ENCODE measurements at regions not wholly inside any gene's neighbourhood (a gene's known extent, or its start where the extent isn't known, plus 50 kb on each side); places are given as distances from the start of the nearest gene placed in this dataset.

- intact Hi-C loops (cut with micrococcal nuclease), result no loop called here
- ATAC-seq (no peak), FAIRE-seq (no peak), DNase-seq (ENCODE audit: extremely low read depth in 1 of 4, low spot score in 3 of 4) (no peak)
- POLR2A ChIA-PET, result no interaction called here
- Histone ChIP-seq H3K4me1 (replicated peaks in 1 of 2; ENCODE audit: control insufficient read depth in 2 of 2, insufficient read depth in 2 of 2, low read length in 2 of 2) (no peaks in the 10 kb centered on the region), H3K27ac (ENCODE audit: extremely low read depth, low read depth, low read length) (no peak overlapping the region), H4K20me1 (replicated peaks; ENCODE audit: control insufficient read depth, insufficient read depth, low read length) (no peaks in the 10 kb centered on the region), H3K9me3 (replicated peaks; ENCODE audit: control insufficient read depth, insufficient read depth, low read depth, low read length) (no peaks in the 10 kb centered on the region), H3K9ac (ENCODE audit: insufficient read depth in 1 of 2, low read depth in 2 of 2, low read length in 2 of 2) (no peak overlapping the region), H3K9me1 (ENCODE audit: control insufficient read depth, insufficient read depth, low read length) (no peaks in the 10 kb centered on the region), H3K4me2 (ENCODE audit: insufficient read depth, low read length) (no peak overlapping the region), H3K27me3 (ENCODE audit: control insufficient read depth in 2 of 2, insufficient read depth in 2 of 2, low read length in 2 of 2) (no peaks in the 10 kb centered on the region), H3K79me2 (ENCODE audit: control insufficient read depth, insufficient read depth, low read length) (no peaks in the 10 kb centered on the region), H3K4me3 (no peak overlapping the region), H2AFZ (ENCODE audit: low read depth, low read length) (no peak overlapping the region), H3K36me3 (ENCODE audit: control insufficient read depth, insufficient read depth, low read length) (no peaks in the 10 kb centered on the region)
- in situ Hi-C loops (cut with MboI), result no loop called here
- CTCF ChIA-PET (ENCODE audit: low intra/inter-chr PET ratio), result no interaction called here
- BruUV-seq (replicated peaks), result no TSS peak
- TF ChIP-seq NR0B1 (IDR thresholded peaks at IDR 0.05; ENCODE audit: partially characterized antibody) (no peak), ZC3H11A (IDR thresholded peaks at IDR 0.05; ENCODE audit: low read depth, low read length) (no peak), TAL1 (IDR thresholded peaks at IDR 0.05) (no peak), RB1 (IDR thresholded peaks at IDR 0.05; ENCODE audit: low read depth) (no peak), PHF20 (IDR thresholded peaks at IDR 0.05; ENCODE audit: partially characterized antibody) (no peak), MXI1 (IDR thresholded peaks at IDR 0.05; ENCODE audit: low read depth, low read length) (no peak), TEAD2 (tag; IDR thresholded peaks at IDR 0.05) (no peak), NEUROD1 (IDR thresholded peaks at IDR 0.05; ENCODE audit: borderline replicate concordance, low read depth, low read length, partially characterized antibody) (no peak), ZNF408 (CRISPR knock-in tag; IDR thresholded peaks at IDR 0.05; ENCODE audit: low read depth) (no peak), SAP30 (IDR thresholded peaks at IDR 0.05; ENCODE audit: borderline replicate concordance, insufficient read depth, low read depth, low read length, poor library complexity, severe bottlenecking) (no peak), ETV5 (CRISPR knock-in tag; IDR thresholded peaks at IDR 0.05; ENCODE audit: low read depth) (no peak), KLF1 (tag; IDR thresholded peaks at IDR 0.05) (no peak), NCOA2 (IDR thresholded peaks at IDR 0.05; ENCODE audit: partially characterized antibody in 2 of 2) (no peak), BCOR (IDR thresholded peaks at IDR 0.05) (no peak), GTF3C2 (IDR thresholded peaks at IDR 0.05; ENCODE audit: borderline replicate concordance, extremely low read depth, insufficient read length) (no peak), PRDM10 (IDR thresholded peaks at IDR 0.05; ENCODE audit: partially characterized antibody) (no peak), PYGO2 (tag; IDR thresholded peaks at IDR 0.05) (no peak)
- WGBS (ENCODE audit: insufficient coverage, low coverage, missing lambda C conversion rate), result 7% methylated on average over 4 of the region's 4 CpGs
These were observed 845.9 kb downstream of the TBL1XR1 start for GRCh38 chr3:176351408-176351807.

All from K562 (cell line).